Panc1 (cell line): ENCODE measurements at regions not wholly inside any gene's neighbourhood (a gene's known extent, or its start where the extent isn't known, plus 50 kb on each side); places are given as distances from the start of the nearest gene placed in this dataset.

ENCODE experiments used
- ATAC-seq: fragments of 200-7000 bp; cut with Tn5 transposase; 2 replicates; pipeline ENCODE4 v1.9.1; 2020; ENCODE audit warnings: mild to moderate bottlenecking, moderate library complexity
- BruUV-seq: library from RNA; stranded (reverse); fragments of 400-500 nt; replicated peaks from 2 replicates; lab custom pipeline; 2021; lab: Mats Ljungman, UMichigan
- CTCF ChIA-PET: fragments of 300-600 bp; sonication (Branson Sonifier 250); formaldehyde crosslinking; loops from one replicate; lab custom pipeline; 2022; ENCODE audit warnings: antibody characterized with exemption; lab: Charles Lee
- POLR2A ChIA-PET: fragments of 300-600 bp; sonication (Branson Sonifier 250); formaldehyde crosslinking; loops from one replicate; lab custom pipeline; 2022; ENCODE audit warnings: antibody characterized with exemption; lab: Charles Lee
- DNase-seq: peaks from one replicate; pipeline ENCODE4 v3.0.0-alpha.2; 2010; ENCODE audit warnings: low read depth, low spot score
- H3K27ac ChIP-seq: 2 replicates; pipeline ENCODE4 v1.5.1; 2011; ENCODE audit warnings: mild to moderate bottlenecking, low read length, inconsistent platforms
- H3K27me3 ChIP-seq: fragments of 200-500 bp; sonication (Bioruptor generic); 2 replicates; pipeline ENCODE4 v1.6.0; 2014; ENCODE audit warnings: low read length, inconsistent platforms; ENCODE audit not compliant: control insufficient read depth, insufficient read depth
- H3K36me3 ChIP-seq: fragments of 200-500 bp; sonication (Bioruptor generic); 2 replicates; pipeline ENCODE4 v1.5.1; 2014; ENCODE audit warnings: inconsistent platforms, mild to moderate bottlenecking, low read length, moderate library complexity; ENCODE audit not compliant: control insufficient read depth, insufficient read depth
- H3K4me1 ChIP-seq: 2 replicates; pipeline ENCODE4 v1.5.1; 2011; ENCODE audit warnings: inconsistent platforms, mild to moderate bottlenecking, low read length, moderate library complexity; ENCODE audit not compliant: control insufficient read depth, insufficient read depth
- H3K4me3 ChIP-seq, 2 experiments: 2 replicates each; pipeline ENCODE4 v1.5.1; 2011 to 2012; ENCODE audit warnings: low read depth in 2 of 2, low read length in 2 of 2, mild to moderate bottlenecking in 2 of 2, inconsistent platforms in 1 of 2, moderate library complexity in 1 of 2
- H3K9me3 ChIP-seq: fragments of 200-500 bp; sonication (Bioruptor generic); 2 replicates; pipeline ENCODE4 v1.5.1; 2014; ENCODE audit warnings: low read depth, mild to moderate bottlenecking, inconsistent platforms, low read length, moderate library complexity; ENCODE audit not compliant: control insufficient read depth, insufficient read depth
- CTCF ChIP-seq: fragments of 450-650 bp; IDR thresholded peaks from 2 replicates; pipeline ENCODE4 v1.5.1; 2017; ENCODE audit warnings: mild to moderate bottlenecking
- POLR2AphosphoS5 ChIP-seq: IDR thresholded peaks from 2 replicates; pipeline ENCODE4 v1.6.1; 2012; ENCODE audit warnings: mild to moderate bottlenecking, low read depth, low read length, moderate library complexity
- REST ChIP-seq, 2 experiments: IDR thresholded peaks; 2 replicates each; pipeline ENCODE4 v1.6.1; 2011 to 2012; ENCODE audit warnings: low read depth in 2 of 2, control low read depth in 1 of 2, low read length in 1 of 2, mild to moderate bottlenecking in 1 of 2, moderate library complexity in 1 of 2; ENCODE audit not compliant: insufficient read depth in 1 of 2
- SIN3A ChIP-seq: IDR thresholded peaks from 2 replicates; pipeline ENCODE4 v1.6.1; 2012; ENCODE audit warnings: low read depth, mild to moderate bottlenecking, low read length, moderate library complexity, borderline replicate concordance; ENCODE audit not compliant: insufficient read depth
- TCF7L2 ChIP-seq: IDR thresholded peaks from 2 replicates; pipeline ENCODE4 v1.6.1; 2011; ENCODE audit warnings: mild to moderate bottlenecking, low read depth, low read length, inconsistent platforms
- in situ Hi-C: cut with HindIII; loops from 2 replicates; pipeline ENCODE4 v1.10.0; 2016; ENCODE audit warnings: low sequenced_read_pairs, low pct_unique_long_range_greater_than_20kb
- intact Hi-C: fragments of 100-400 bp; cut with micrococcal nuclease; formaldehyde crosslinking; loops from one replicate; pipeline ENCODE4 v1.10.0; 2022; ENCODE audit not compliant: unreplicated experiment

DNA sequence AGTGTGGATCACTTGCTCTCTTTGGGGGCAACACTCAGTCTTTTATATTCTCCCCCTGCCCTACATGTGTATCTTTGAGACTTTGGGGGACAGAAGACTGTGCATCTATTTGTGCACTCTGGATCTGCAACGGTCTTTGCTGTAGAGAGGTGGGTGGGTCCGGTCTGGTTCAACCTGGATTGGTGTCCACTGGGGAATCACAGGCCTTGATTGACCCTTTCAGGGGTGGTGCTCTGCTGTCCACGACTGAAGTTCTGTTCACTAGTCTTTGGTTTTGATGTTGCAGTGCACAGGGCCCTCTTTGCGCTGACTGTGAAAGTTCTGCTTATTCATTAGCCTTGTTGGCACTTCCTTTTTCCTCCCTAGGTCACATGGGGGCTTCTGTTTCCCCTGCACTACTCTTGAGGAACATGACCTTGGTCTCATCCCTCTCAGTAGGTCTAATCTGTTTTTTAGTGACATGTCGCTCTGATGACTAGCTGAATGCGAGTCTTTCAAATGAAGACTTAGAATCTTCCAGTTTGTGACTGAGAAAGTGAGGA lies 284.2 kb downstream of the SV2B start:
- H3K27ac ChIP-seq = no peak overlapping the region
- intact Hi-C loops = no loop called here
- no peaks in the 10 kb centered on the region for H3K27me3 ChIP-seq
- in situ Hi-C loops = no loop called here
- DNase-seq (no peak), ATAC-seq (no peak)
- H3K9me3 ChIP-seq = no peaks in the 10 kb centered on the region
- BruUV-seq = no TSS peak
- H3K4me1 ChIP-seq = no peaks in the 10 kb centered on the region
- H3K4me3 ChIP-seq = no peak overlapping the region
- TF ChIP-seq TCF7L2 (no peak), REST (IDR thresholded peaks at IDR 0.05; ENCODE audit: insufficient read depth in 1 of 2, low read depth in 2 of 2, low read length in 1 of 2) (no peak), CTCF (no peak), POLR2AphosphoS5 (no peak), SIN3A (no peak)
- no peaks in the 10 kb centered on the region for H3K36me3 ChIP-seq
- ChIA-PET POLR2A (no interaction called here), CTCF (no interaction called here)

DNA sequence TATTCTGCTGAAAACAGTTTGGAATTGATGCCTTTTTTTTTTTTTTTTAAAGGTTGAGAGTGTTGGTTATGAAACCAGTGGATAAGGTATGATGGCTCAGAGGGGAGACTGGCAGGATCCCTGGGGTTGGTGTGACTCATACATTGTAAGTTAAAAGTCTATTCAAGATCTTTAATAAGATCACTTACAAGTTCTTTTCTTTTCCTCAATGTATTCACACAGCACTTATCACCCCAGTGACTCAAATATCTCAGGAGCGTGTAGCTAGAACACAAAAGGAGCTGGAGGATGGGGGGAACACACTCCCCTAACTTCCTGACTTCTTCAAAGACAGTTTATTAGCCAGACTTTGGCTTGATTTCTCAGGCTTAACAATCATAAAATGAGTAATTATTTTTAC lies 285.3 kb downstream of the SV2B start:
- Histone ChIP-seq H3K4me1 (no peaks in the 10 kb centered on the region), H3K27me3 (no peaks in the 10 kb centered on the region), H3K9me3 (no peaks in the 10 kb centered on the region), H3K36me3 (no peaks in the 10 kb centered on the region), H3K4me3 (no peak overlapping the region), H3K27ac (no peak overlapping the region)
- ATAC-seq (no peak), DNase-seq (no peak)
- CTCF ChIA-PET = interaction anchor here (0.6 kb wide), 1 partner anchor 18 kb away, joined by 6 read pairs; no protein-coding TSS in a partner anchor
- TF ChIP-seq REST (IDR thresholded peaks at IDR 0.05; ENCODE audit: insufficient read depth in 1 of 2, low read depth in 2 of 2, low read length in 1 of 2) (no peak), CTCF (no peak), TCF7L2 (no peak), SIN3A (no peak), POLR2AphosphoS5 (no peak)
- intact Hi-C loops (no loop called here), in situ Hi-C loops (no loop called here)
- no TSS peak for BruUV-seq
- POLR2A ChIA-PET = no interaction called here
